ENCODE measurements at regions not wholly inside any gene's neighbourhood (a gene's known extent, or its start where the extent isn't known, plus 50 kb on each side); places are given as distances from the start of the nearest gene placed in this dataset.

DNA sequence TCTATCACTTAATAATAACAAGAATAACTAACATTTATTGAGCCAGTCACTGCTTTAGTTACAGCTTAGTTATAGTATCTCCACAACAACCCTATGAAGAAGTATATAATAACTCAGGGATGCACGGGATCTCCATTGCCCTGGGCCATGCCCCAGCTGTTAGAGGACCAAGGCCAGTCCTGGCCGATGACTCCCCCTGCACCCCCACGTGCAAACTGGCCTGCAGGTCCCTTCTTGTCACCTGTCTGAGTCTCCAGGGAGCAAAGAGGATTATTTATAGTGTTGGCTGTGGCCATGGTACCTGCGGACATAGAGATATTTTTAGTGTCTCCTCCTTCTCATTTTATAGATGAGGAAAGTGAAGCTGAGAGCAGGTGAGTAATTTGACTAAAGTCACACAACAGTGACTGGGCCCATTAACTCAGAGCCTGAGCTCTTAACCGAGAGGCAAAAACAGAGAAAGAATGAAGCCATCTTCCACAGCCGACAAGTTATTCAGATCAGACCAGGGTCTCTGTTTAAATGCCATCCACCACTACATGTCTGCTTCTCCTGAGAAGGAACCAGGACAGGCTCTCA is 94.4 kb downstream of the TMEM215 start:
- intact Hi-C loops (cut with DNase I), result loop anchor here in 1 of 2 donors (10.0 kb wide), 1 partner anchor 87 kb away; no protein-coding TSS in a partner anchor
- Histone ChIP-seq H3K4me1 (peaks cover 20% of the 10 kb centered on the region), H3K9me3 (no peaks in the 10 kb centered on the region), H3K27ac (peak overlapping the region; percentile 58), H3K4me3 (no peak overlapping the region), H3K36me3 (ENCODE audit: insufficient read depth in 1 of 2, low read depth in 1 of 2) (no peaks in the 10 kb centered on the region), H3K27me3 (ENCODE audit: insufficient read depth in 3 of 3, low read length in 2 of 3) (no peaks in the 10 kb centered on the region)
- WGBS, 3 donors, result 37 to 53% (median 38%) methylated on average over 6 of the region's 6 CpGs
- ATAC-seq (peak in 3 of 4 donors; percentile 31 to 61 (median 48)), DNase-seq (no peak)
- TF ChIP-seq, protein P1, sequence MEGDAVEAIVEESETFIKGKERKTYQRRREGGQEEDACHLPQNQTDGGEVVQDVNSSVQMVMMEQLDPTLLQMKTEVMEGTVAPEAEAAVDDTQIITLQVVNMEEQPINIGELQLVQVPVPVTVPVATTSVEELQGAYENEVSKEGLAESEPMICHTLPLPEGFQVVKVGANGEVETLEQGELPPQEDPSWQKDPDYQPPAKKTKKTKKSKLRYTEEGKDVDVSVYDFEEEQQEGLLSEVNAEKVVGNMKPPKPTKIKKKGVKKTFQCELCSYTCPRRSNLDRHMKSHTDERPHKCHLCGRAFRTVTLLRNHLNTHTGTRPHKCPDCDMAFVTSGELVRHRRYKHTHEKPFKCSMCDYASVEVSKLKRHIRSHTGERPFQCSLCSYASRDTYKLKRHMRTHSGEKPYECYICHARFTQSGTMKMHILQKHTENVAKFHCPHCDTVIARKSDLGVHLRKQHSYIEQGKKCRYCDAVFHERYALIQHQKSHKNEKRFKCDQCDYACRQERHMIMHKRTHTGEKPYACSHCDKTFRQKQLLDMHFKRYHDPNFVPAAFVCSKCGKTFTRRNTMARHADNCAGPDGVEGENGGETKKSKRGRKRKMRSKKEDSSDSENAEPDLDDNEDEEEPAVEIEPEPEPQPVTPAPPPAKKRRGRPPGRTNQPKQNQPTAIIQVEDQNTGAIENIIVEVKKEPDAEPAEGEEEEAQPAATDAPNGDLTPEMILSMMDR (IDR thresholded peaks at IDR 0.05), result no peak

- Histone ChIP-seq H3K36me3 (ENCODE audit: insufficient read depth in 1 of 2, low read depth in 1 of 2) (no peaks in the 10 kb centered on the region), H3K4me1 (peaks cover 20% of the 10 kb centered on the region), H3K27ac (no peak overlapping the region), H3K9me3 (no peaks in the 10 kb centered on the region), H3K27me3 (ENCODE audit: insufficient read depth in 3 of 3, low read length in 2 of 3) (no peaks in the 10 kb centered on the region), H3K4me3 (no peak overlapping the region)
- intact Hi-C loops (cut with DNase I), result loop anchor here in 1 of 2 donors (10.0 kb wide), 1 partner anchor 85 kb away; no protein-coding TSS in a partner anchor
- ATAC-seq (no peak), DNase-seq (no peak)
- WGBS, 3 donors, result 52 to 65% (median 56%) methylated on average over 6 of the region's 6 CpGs
- TF ChIP-seq, protein P1 (IDR thresholded peaks at IDR 0.05), result no peak
Measured at GRCh38 chr9:32879335-32879734, 96.0 kb downstream of the TMEM215 start.

- 91 to 94% (median 92%) methylated on average over 10 of the region's 10 CpGs for WGBS, 3 donors
- Histone ChIP-seq H3K27ac (no peak overlapping the region), H3K9me3 (no peaks in the 10 kb centered on the region), H3K27me3 (ENCODE audit: insufficient read depth in 3 of 3, low read length in 2 of 3) (no peaks in the 10 kb centered on the region), H3K4me1 (peaks cover 13% of the 10 kb centered on the region), H3K4me3 (no peak overlapping the region), H3K36me3 (ENCODE audit: insufficient read depth in 1 of 2, low read depth in 1 of 2) (no peaks in the 10 kb centered on the region)
- DNase-seq (no peak), ATAC-seq (no peak)
- TF ChIP-seq, protein P1 (IDR thresholded peaks at IDR 0.05), result no peak
- intact Hi-C loops (cut with DNase I), result no loop called here
Measured at GRCh38 chr9:32881948-32882347, 98.6 kb downstream of the TMEM215 start.

GRCh38 chr9:32882705-32883104 is 99.4 kb downstream of the TMEM215 start:
- intact Hi-C loops (cut with DNase I), result no loop called here
- no peaks in the 10 kb centered on the region for H3K36me3 ChIP-seq (ENCODE audit: insufficient read depth in 1 of 2, low read depth in 1 of 2)
- H3K27ac ChIP-seq, result no peak overlapping the region
- TF ChIP-seq, protein P1 (IDR thresholded peaks at IDR 0.05), result no peak
- no peaks in the 10 kb centered on the region for H3K9me3 ChIP-seq
- peaks cover 6% of the 10 kb centered on the region for H3K4me1 ChIP-seq
- no peak overlapping the region for H3K4me3 ChIP-seq
- DNase-seq (no peak), ATAC-seq (no peak)
- WGBS, 3 donors, result 5 to 76% (median 7%) methylated on average over 3 of the region's 3 CpGs
- no peaks in the 10 kb centered on the region for H3K27me3 ChIP-seq (ENCODE audit: insufficient read depth in 3 of 3, low read length in 2 of 3)

DNA sequence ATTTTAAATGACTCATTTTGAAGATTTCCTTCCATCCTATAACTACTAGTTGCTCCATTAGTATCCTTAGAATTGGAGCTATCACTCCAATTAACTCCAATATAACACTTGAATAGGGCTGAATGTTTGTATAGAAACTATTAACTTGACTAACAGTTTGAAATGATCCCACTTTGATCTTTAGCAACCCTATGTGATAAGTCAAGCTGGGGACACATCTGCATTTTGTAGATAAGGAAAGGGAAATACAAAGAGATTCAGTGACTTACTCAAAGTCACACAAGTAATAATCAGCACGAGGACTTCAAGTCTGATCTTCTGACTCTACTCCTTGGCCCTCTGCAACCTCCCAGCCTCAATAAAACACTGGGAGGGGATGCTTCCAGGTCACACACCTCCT is 101.1 kb downstream of the TMEM215 start:
- DNase-seq, result no peak
- no peak for ATAC-seq
- H3K27me3 ChIP-seq (ENCODE audit: insufficient read depth in 3 of 3, low read length in 2 of 3), result no peaks in the 10 kb centered on the region
- no peak overlapping the region for H3K4me3 ChIP-seq
- intact Hi-C loops (cut with DNase I), result no loop called here
- no peak overlapping the region for H3K27ac ChIP-seq
- WGBS, 3 donors, result 22 to 40% (median 25%) methylated on average over 1 of the region's 1 CpG
- H3K36me3 ChIP-seq (ENCODE audit: insufficient read depth in 1 of 2, low read depth in 1 of 2), result no peaks in the 10 kb centered on the region
- no peaks in the 10 kb centered on the region for H3K9me3 ChIP-seq
- no peaks in the 10 kb centered on the region for H3K4me1 ChIP-seq
- TF ChIP-seq, protein P1 (IDR thresholded peaks at IDR 0.05), result no peak
